ENCODE measurements at regions not wholly inside any gene's neighbourhood (a gene's known extent, or its start where the extent isn't known, plus 50 kb on each side); places are given as distances from the start of the nearest gene placed in this dataset.

GRCh38 chr2:215597577-215597976 lies 161.7 kb upstream of the FN1 start:
- DNase-seq = no peak

GRCh38 chr2:215594766-215595165 lies 158.9 kb upstream of the FN1 start:
- no peak for DNase-seq

DNA sequence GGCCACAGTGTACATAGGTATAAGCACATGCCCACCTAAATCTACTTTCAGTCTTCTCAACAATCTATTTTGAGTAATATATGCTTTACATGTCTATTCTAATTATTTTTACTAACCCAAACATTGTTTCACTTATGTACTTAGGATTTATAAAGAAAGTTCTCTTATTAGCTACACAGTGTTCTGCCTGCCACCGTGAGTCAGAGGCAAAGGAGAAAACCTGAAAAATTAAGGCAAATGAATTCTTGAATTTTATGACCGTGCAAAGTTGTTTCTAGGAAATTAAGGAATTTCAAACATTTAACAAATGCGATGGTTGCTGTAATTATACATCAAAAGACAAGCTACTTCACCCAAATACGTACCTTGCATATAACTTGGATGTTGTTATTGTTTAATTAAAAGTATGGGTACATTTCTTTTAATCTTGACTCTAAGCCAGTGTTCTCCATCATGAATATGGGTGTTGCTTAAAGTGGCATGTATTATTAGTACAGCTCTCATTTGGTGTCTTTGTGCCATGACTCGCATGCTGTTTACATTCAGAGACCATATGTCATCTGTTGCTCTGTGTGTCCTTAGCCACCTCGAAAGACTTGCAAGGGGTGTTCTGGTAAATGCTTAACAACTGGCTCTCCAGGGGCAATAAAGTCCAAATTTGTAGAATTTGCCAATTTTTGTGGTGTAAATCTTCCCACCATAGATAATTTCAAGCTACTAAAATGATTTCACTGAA lies 154.3 kb upstream of the FN1 start:
- DNase-seq = no peak

- no peak for DNase-seq
These were observed 148.0 kb upstream of the FN1 start for GRCh38 chr2:215583881-215584280.

- DNase-seq = no peak
These were observed 143.9 kb upstream of the FN1 start for GRCh38 chr2:215579809-215580208.

DNA sequence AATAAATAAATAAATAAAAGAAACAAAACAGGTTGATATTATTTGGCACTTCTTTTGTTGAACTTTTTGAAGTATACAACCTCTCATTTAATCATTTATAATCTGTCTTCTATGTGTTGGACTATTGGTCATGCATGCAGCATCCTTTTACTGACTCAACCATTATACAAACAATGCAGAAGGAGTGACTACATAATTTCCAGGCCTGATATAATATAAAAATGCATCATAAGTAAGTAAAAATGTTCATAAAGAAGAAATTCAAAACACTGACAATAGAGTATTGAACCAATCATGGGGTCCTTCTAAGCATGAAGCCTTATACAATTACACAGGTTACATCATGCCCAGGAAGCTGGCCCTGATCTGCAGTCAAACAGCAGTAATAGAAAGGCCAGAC lies 141.5 kb upstream of the FN1 start:
- no peak for DNase-seq

DNA sequence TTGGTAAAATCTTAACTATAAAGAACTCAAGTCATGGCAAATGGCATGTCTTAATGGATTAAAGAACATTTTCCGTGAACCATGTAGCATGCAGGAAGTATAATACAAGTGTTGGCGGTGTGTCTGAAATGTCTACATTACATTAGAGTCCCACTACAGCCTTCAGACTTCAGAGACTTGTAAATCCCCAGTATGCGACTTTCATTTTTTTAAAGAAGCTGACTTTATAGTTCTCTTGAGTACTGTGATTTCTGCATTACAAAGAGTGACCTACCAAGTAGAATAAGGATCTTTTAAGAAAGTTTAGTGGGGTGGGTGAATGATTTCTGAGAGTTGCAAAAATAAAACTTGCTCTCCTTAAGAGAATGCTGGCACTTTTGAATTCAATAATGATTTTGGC lies 140.7 kb upstream of the FN1 start:
- DNase-seq = no peak

DNA sequence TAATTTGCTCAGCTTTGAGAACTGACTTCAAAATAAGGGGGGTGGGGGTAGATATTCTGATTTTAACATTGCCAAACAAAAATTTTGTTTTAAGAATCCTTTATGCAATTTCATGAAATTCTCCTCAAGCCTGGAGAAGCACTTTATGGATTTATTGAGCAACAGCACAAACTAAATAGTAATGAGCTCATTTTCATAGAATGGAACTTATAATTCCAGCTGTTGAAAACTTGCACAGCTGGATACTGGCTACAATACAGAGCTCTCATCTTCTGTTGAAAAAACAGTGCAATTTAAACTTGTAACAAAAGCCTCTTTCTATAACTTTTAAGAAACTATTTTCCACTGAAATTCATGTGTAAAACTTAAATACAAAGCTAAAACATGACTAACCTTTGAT lies 137.6 kb upstream of the FN1 start:
- no peak for DNase-seq

DNA sequence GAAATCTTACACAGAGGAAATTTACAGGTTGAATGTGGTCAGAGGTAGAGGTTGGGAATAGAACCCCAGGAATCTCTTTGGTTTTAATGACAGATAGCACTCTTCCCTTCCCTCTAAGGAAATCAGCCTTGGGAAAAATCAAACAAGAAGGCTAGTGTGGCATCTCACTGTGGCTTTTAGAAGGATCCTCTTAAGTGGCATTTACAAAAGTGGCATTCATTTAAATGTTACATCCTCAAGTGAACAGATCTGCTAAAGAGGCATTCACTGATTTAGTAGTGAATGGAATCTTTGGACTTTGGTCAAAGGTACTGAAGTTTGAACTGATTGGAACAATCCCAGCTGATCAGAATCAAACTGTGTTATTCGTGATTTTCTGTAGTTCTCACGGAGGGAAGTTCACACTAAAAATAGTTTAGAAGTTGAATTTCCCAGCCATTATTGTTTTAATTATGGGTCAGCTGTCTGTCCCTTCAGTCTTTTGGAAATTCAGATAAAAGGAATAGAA lies 136.5 kb upstream of the FN1 start:
- no peak for DNase-seq

- no peak for DNase-seq
These were observed 135.8 kb upstream of the FN1 start for GRCh38 chr2:215571689-215572088.

DNA sequence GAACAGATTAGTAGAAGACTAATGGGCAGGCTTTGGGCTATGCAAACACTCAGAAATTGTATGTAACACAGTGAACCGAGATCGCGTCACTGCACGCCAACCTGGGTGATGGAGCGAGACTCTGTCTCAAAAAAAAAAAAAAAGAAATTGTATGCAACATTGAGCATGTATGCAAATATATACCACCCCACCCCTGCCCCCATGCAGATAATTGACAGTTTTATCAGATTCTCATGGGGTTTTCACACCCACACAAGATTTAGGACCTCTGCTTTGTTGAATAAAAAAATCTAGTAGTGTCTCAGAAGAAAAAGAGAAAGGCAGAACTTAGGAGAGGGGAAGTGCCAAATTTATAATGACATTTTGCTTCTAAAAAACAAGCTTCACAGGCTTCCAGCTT lies 131.6 kb upstream of the FN1 start:
- DNase-seq = no peak

- DNase-seq = no peak
These were observed 130.0 kb upstream of the FN1 start for GRCh38 chr2:215565897-215566296.

DNA sequence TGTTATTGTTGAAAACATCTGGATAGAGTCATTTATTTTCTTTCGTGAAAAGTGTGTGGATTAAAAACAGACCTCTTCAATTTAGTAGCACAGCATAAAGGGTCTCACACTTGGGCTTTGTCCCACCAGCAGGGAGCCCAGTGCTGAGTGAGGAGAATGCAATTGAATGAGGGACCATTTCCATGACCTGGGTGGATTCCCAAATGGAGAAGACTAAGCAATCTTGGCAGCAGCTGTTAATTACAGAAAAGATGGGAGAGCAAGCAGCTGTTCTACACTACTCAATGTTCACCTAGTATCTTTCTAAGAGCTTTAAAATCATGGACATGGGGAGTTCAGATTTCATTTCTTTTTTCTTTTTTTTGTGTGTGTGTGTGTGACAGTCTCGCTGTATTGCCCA lies 121.8 kb upstream of the FN1 start:
- no peak for DNase-seq

- DNase-seq = no peak
These were observed 121.1 kb upstream of the FN1 start for GRCh38 chr2:215556979-215557378.

DNA sequence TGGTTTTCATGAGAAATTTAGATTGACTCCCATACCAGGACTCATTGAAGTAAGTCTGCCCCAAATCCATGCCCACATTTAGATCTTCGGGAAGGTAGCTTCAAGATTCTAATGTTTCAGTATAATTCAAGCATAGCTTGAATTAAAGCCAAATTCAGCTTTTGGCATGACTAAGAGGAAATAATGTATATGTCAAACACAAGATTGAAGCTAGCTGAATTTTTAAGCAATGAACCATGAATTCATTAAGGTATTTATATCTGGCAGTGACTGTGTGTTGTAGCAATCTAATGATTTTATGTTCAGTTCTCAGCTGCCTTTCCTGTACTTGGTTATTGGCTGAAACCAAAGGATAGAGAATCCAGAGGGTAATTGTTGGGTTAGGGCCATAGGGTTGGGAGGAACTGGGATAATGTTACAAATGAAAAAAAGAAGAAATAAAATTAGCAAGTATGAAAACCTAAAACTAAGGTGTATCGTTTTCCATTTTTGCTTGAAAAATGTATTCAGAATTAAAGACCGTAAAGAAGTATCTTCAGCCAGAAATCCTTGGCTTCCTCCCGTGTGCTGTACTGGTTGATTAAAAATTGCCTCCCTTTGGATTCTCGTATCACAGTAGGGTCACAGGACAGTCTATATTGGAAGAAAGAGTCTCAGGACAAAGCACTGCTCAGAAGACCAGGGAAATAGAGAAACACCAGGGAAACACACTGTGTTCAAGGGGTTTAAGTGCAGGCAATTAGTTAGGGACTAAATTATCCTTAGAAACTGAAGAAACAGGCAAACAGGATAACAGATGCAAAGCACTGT lies 119.0 kb upstream of the FN1 start:
- DNase-seq = no peak

DNA sequence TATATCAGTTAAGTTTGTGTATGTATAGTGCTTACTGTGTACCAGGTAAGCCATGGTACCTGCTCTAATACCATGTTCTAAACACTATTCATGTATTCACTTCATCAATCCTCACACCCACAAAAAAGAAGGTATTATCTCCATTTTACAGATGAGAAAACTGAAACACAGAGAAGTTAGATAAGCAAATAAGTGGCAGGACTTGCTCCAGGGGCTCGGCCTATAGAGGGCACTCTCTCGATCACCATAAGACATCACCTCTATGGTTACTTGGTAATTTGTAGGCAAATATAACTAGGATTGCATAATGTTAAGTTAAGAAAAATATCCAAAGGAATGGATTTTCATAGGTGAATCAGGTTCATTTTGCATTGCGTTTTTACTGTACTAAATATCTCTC lies 118.1 kb upstream of the FN1 start:
- no peak for DNase-seq

DNA sequence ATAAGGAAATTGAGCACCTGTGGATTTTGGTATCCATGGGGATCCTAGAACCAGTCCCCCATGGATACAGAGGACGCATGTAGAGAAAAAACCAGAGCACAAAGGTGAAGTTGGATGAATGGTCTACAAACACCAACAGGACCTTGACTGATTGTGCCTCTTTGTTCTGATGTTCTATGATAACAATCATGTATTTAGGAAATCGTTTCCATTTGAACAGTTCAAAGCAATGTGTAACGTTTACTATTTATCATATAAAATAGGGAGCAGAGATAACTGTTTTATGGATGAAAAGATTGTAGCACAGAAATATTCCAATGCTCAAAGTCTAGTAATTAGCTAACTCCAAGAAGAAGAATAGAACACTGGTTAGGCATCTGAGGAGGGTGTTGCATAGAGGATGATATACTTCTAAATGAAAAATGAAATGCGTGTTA lies 116.3 kb upstream of the FN1 start:
- no peak for DNase-seq

- no peak for DNase-seq
These were observed 114.5 kb upstream of the FN1 start for GRCh38 chr2:215550331-215550730.

- no peak for DNase-seq
These were observed 112.8 kb upstream of the FN1 start for GRCh38 chr2:215548714-215549113.

DNA sequence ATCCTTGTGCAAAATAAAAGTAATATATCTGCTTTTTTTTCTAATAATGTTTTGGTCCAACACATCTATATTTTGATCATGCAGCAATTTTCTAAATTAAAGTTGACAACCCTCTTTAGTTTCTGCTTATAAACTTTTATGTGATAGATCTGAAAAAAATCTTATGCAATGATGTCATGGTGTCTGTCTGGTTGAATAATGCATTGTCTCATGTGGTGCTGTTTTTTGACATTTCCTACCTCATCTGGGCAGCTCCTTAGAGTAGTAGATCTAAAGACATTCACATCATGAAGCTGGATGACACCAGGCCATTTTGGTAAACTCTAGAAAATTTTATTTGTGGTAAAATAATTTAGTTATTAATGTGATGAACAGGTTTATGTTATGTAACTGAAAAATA lies 106.8 kb upstream of the FN1 start:
- no peak for DNase-seq

GRCh38 chr2:215540658-215541057 lies 104.8 kb upstream of the FN1 start:
- no peak for DNase-seq

- no peak for DNase-seq
These were observed 101.7 kb upstream of the FN1 start for GRCh38 chr2:215537611-215538010.

GRCh38 chr2:215536510-215536909 lies 100.6 kb upstream of the FN1 start:
- no peak for DNase-seq

- no peak for DNase-seq
These were observed 99.9 kb upstream of the FN1 start for GRCh38 chr2:215535741-215536140.

Data from occipital lobe (tissue), 1 donor.